H1 (cell line): ENCODE measurements at regions not wholly inside any gene's neighbourhood (a gene's known extent, or its start where the extent isn't known, plus 50 kb on each side); places are given as distances from the start of the nearest gene placed in this dataset.

Source experiments
- ATF3 ChIP-seq: IDR thresholded peaks from 2 replicates; pipeline ENCODE4 v1.6.1; 2011; ENCODE audit warnings: low read depth, mild to moderate bottlenecking, low read length; ENCODE audit not compliant: insufficient read depth
- HDAC2 ChIP-seq, 2 experiments: fragments of 300-600 bp in 1 of 2; sonication (generic) in 1 of 2; IDR thresholded peaks; 2 replicates each; pipeline ENCODE4 v1.6.1; 2011 to 2012; ENCODE audit warnings: low read depth in 2 of 2, low read length in 2 of 2, mild to moderate bottlenecking in 2 of 2, moderate library complexity in 2 of 2, borderline replicate concordance in 1 of 2, inconsistent platforms in 1 of 2
- RAD21 ChIP-seq, 2 experiments: IDR thresholded peaks in 1 of 2; conservative IDR thresholded peaks in 1 of 2; 2 replicates each; pipeline ENCODE4 v1.6.1; 2011; ENCODE audit warnings: low read depth in 2 of 2, low read length in 2 of 2, improper control_type of control experiment in 1 of 2, inconsistent platforms in 1 of 2, mild to moderate bottlenecking in 1 of 2, moderate library complexity in 1 of 2
- RFX5 ChIP-seq: IDR thresholded peaks from 2 replicates; pipeline ENCODE4 v1.6.1; 2011; ENCODE audit warnings: low read depth, low read length, improper control_type of control experiment, borderline replicate concordance
- SP1 ChIP-seq: IDR thresholded peaks from 2 replicates; pipeline ENCODE4 v1.6.1; 2011; ENCODE audit warnings: low read depth, low read length

DNA sequence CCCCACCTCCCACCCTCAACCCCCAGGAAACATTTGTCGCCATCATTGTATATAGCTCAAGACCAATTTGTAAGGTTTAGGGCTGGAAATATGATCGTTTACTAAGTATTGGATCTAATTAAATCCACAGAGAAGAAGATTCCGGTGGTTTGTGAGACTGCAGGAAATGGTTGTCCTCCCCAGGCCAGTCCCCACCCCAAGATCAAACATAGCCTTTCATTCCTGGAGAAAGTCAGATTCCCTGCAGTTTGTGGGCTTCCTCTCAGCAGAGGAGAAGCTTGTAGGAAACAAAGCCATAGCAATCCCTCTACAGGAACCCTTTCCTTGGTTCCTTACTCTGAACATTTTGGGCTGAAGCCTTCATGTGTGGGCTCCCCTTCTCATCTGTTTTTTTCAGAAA lies 79.2 kb upstream of the TBCA start (continued):
- TF ChIP-seq ATF3 (no peak), RAD21 (IDR thresholded peaks at IDR 0.05 in 1 of 2, conservative IDR thresholded peaks at IDR 0.05 in 1 of 2; ENCODE audit: low read depth in 2 of 2, low read length in 2 of 2) (no peak), SP1 (no peak), RFX5 (no peak), HDAC2 (IDR thresholded peaks at IDR 0.05; ENCODE audit: borderline replicate concordance in 1 of 2, low read depth in 2 of 2, low read length in 2 of 2) (no peak)
